HG03432 (cell line): ENCODE measurements at regions not wholly inside any gene's neighbourhood (a gene's known extent, or its start where the extent isn't known, plus 50 kb on each side); places are given as distances from the start of the nearest gene placed in this dataset.

Experiments
- ATAC-seq: cut with Tn5 transposase; IDR thresholded peaks from one replicate; pipeline ENCODE4 v1.9.1; 2021; ENCODE audit warnings: mild to moderate bottlenecking, moderate library complexity; ENCODE audit not compliant: unreplicated experiment

DNA sequence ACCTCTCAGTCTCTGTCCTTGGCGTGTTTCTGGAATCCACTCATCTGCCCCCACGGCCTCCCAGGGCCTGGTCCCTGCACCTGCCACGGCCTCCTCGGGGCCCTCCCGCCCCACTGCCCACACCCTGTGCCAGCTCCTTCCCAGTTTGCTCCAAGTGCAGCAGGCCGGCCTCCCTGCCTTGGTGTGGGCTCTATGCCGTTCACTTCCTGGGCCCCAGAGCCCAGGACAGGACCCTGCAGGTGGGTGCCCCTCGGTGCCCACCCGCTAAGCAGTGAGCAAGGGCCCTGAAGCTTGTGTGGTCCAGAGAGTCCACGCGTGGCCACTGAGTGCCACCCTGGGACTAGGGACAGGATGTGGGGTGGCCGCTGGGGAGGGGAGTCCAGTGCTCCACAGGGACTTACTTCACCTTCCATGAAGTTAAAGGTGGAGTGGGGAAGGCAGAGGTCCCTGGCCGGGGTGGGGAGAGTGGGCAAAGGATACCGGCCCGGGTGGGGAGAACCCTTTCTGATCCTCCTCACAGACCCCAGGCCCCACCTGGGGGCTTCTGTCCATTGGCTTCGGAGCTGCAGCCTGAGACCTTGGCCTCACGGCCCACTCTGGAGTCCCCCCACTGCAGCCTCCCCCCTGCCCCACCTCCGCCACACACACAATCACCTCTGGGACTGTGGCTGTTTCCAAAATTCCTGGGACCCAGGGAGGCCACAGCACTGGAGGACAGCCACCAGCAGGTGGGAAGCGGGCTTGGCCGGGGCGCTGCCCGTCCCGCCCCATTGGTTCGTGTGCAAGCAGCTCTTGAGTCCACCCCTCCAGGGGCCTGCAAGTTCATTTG, 60.0 kb upstream of the NKX1-1 start:
- no peak for ATAC-seq

DNA sequence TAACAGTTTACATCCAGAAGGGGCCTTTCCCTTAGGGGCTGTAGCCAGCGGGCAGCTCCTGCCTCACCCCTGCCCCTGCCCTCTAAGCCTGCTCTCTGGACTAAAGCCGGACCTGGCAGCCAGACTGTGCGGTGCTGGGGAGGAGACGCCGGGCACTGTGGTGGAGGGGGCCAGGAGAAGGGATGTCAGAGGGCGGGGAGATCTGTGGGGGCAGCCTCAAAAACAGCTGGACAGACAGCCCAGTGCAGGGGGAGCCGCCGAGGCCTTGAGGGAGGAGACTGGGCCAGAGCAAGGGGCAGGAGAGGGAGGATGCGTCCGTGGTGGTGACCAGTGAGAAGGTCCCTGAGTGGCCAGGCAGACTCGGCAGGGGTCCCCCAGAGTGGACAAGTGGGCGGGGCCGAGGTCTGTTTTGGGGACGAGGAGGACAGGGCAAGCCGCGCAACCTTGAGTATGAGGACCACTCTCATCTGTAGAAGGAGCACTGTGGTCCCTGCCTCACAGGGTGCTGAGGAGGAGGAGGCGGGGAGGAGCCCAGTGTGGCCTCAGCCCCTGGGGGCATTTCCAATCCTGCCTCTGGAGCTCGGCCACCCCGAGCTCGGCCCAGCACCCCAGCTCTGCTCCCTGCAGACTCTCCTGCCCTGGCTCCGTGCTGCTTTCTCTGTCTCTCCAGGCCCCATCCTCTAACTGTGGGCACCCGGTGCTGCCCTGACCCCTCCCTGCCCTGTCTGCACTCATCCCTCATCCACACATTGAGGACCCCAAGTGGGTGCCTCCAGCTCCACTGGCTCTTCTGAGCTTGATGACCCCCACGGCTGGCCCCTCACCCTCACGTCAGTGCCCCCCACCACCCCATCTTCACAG, 59.2 kb upstream of the NKX1-1 start:
- ATAC-seq: no peak

DNA sequence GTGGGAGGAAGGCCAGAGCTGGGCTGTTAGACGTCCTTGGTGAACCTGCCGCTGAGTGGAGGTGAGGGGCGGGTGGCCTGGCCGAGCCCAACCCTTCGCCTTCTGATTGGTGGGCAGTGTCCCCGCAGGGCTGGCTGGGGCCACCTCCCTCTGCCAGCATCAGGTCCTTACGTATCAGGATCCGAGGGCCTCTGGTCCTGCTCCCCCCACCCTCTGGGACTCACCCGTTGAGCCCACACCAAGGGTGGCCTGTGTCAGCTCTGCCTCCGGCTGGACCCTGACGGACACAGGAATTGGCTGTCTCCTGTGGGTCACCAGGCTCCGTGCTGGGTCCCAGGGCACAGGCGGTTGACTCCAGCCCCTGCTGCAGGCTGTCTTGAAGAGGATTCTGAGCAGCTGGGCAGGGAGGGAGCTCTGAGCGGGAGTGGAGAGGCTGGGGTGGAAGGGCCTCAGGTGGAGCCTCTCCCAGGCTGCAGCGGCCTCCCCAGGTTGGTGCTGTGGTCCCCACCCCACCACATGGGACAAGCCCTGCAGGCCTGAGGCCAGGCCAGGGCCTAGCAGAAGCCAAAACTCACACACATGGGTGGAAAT, 58.4 kb upstream of the NKX1-1 start:
- ATAC-seq: no peak

DNA sequence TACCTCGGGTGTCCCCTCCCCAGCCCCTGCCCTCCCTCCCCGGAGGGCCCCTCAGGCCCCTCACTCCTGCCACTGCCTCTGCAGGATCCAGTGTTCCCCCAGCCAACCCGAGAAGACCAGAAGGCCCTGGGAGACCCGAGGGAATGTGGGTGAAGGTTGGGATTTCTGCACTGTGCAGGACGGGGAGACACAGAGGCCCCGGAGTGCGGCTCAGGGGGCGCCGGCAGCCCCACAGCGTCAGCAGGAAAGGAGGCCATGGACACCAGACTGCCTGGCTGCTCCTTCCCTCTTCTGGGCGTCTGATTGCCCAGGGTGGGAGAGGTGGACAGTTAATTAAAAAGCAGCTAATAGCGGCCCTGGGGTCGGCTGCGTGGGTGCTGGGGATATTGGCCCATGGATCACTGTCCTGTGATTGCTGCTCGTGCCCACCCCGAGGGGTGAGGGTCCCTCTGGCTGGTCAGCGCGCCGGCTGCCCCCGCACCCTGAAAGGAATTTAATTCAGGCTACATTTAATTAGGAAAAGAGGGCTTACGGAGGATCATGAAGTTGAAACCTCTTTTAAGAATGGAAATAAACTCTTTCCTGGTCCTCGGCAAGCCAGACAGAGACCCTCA, 57.8 kb upstream of the NKX1-1 start:
- ATAC-seq: no peak

DNA sequence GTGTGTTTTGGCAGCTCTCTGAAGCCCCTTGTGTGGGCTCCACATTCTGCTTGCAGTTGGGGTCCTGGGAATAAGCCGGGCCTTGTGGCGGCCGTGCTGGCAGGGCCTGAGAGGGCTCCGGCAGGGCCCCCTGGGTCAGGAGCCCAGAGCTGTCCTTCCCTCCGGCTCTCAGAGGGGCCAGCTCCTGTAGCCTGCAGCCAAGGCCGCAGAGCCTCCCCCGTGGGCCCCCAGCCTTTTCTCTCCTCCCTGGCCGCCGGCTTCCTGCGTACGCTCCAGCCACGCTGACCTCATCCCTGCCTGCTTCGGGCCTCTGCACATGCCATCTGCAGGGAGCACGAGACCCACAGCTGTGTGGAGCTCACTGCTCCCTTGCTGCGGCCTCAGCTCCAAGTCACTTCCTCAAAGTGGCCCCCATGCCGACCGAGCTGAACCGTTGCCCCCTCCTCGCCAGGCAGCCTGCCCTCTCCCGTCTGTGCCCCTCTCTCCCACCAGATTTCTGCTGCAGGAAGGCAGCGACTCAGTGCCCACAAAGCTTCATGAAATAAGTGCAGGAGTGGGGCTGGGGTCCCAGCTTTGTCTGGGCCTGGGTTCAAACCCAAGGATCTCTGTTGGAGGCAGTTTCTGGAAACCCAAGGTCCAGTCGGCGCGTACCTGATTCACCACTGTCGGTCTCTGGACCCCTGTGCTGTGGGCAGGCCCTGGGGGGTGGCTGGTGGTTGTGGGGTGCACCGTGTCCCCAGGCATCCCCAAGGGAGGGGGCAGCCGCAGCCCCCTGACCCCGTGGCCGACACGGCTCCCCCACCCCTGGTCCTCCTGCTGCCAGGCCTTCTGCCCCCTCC, 57.1 kb upstream of the NKX1-1 start:
- ATAC-seq: no peak

DNA sequence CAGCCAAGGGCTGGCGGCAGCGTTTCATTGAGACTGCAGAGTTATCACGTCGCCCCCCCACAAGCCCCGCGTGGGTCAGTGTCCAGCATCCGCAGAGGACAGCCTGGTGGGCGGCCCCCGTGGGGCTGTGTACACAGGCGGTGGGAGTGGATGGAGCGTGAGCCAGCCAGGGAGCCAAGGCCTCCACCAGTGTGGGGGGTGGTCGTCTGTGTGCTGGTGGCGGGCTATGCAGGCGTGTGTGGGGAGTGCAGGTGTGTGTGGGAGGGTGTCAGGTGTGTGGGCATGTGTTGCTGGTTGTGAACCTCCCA, 56.5 kb upstream of the NKX1-1 start:
- ATAC-seq: no peak

DNA sequence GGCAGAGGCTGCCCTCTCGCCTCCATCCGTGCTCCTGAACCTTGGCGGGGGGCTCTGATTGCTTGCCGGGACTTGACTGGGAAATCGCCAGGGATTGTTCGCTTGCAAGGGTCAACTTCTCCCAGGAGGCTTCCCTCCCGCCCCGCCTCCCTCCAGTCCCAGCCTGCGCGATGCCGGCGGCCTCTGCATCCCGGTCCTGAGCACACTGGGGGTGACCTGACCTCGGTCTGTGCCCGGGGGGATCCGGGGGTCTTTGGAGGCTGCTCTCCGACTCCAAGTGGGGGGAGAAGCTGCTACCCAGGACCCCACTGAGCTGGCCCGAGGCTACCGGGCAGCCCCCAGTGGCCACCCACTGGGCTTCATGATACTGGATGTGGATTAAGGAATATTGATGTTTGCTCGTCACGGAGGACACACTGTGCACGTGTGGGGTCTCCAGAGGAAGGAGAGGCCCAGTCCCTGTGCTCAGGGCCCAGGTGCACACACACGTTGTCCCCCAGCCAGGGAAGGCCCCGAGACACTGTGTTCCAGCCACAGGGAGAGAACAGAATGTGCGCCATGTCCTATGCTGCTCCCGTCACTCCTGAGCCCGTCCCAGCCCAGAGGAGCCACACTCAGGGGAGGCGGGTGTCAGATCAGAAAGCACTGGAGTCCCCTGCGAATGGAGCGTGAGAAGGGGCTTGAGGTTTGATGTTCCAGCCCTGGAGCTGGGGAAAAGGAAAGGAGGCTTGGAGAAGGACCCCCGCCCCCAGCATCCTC, 55.9 kb upstream of the NKX1-1 start:
- no peak for ATAC-seq

DNA sequence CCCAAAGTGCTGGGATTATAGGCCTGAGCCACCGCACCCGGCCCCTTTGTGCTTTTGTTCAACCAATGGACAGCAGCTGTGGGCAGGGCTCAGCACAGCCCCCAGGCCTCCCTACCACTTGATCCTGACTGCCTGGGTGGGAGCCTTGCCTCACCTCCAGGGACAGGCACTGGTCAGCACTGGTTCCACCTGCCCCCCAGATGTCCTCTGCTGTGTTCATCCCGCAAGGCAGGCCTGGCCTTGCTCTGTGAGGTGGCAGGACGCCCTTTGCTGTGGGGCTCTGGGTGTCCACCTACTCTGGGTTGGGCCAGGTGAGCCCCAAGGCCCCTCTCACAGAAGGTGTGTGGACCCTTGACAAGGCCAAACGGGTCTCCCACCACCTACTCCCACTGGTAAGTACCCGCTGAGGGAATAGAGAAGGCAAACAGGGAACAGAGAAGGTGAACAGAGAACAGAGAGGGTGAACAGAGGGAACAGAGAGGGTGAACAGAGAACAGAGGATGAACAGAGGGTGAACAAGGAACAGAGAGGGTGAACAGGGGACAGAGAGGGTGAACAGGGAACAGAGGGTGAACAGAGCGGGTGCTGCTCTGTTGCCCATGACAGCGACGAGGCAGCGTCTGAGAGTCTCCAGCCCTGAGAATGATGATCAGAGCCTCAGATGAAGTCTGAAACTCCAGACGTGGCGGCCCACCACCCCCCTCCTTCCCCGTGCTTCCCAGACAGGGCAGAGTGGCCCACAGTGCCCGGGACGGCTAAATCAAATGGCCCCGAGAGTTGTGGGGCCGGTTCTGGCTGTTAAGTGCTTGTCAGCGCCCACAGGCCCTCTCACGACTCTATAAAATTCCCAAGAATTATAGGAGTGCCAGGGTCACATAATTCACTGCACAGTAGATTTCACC, 55.0 kb upstream of the NKX1-1 start:
- no peak for ATAC-seq

DNA sequence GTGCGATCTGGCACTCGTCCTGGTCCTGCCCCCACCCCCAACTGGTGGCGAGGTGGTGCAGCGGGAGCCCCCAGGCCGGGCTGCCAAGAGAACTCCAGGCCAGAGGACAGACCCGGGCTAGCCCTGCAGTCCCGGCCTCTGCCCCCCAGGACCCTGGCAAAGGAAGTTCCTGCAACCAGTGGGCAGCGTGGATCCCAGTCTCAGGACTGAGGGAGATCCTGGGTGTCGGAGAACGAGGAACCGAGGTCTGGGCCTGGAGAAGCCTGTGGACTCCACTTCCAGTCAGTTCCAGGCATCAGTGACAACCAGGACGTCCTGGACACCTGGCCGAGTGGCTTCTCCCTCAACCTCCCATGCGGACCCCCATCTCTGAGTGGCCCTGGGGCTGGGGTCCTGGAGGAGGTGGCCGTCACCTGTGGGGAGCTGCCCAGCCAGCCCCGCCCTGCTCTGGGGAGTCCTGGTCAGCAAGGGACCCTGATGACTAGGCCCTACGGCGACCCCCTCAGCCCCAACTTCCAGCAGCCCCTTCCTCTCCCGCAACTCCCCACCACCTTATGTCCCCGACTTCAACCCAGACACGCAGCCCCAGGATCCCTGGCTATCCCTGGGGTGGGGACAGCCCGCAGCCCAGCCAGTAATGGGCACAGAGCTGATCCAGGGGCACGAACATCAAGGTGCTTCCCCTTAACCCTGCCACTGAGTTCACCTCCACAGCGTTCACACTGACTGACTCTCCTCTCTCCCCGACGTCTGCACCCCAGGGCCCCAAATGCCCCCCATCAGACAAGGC, 53.7 kb upstream of the NKX1-1 start:
- no peak for ATAC-seq

DNA sequence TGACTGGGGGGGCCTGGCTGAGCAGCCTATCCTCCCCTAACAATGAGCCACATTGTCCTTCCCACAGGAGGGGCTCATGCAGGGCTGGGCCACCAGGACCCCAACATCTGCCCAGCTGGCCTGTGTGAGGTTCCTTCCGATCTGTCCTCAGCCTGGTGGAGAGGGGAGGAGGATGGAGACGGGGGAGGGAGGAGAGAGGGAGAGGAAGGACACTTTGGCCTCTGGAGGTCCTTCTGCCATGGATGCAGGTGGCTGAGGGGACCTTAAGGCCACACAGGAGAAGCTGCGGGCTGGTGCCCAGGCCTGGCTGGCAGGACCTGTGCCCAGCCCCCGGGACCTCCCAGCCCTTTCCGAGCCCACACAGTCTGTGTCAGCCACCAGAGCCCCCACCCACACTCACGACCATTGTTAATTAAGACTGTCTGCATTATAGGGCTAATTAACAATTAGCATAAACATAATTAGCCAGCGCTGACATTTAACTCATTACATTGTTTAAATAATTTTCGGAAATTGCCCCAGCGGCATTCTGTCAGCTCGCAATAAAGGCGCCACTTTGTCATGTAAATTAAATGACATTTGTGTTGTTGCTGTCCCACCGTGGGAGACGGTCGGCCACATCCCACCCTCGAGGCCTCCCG, 53.0 kb upstream of the NKX1-1 start:
- no peak for ATAC-seq

DNA sequence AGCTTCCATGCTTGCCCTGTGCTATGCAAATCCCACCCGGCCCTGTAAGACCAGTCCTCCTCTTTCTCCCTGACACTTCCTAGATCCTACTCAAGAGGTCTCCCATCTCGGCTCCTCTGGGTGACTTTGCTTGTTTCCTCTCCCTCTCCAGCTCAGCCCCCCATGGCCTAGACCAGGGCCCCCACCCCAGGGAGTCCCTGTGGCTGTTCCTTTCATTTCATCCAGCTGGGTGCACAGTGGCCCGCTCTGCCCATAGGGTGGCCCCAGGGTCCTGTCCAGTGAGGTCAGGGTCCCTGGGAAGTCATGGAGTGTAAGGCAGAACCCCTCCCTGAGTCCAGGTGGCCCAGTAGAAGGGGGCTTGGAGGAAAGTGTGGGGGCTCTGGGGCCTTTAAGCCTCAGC, 52.3 kb upstream of the NKX1-1 start:
- ATAC-seq: no peak
